Prostate gland (tissue), 2 donors: ENCODE measurements at regions not wholly inside any gene's neighbourhood (a gene's known extent, or its start where the extent isn't known, plus 50 kb on each side); places are given as distances from the start of the nearest gene placed in this dataset.
"Not testable (repeated sequence)": the region's sequence is repeated elsewhere in the genome, so short reads cannot be mapped to it uniquely, and the experiment has no call there.

Experiments
- CTCF ChIP-seq, 4 experiments: fragments of 200-600 bp in 2 of 4; fragments of 450-650 bp in 2 of 4; sonication (generic) in 2 of 4; IDR thresholded peaks; 1 replicate in 3 of 4; 2 replicates in 1 of 4; pipeline ENCODE4 v1.5.1; 2016 to 2019; ENCODE audit warnings: antibody characterized with exemption in 4 of 4, mild to moderate bottlenecking in 2 of 4, moderate library complexity in 2 of 4
- POLR2A ChIP-seq: fragments of 450-650 bp; IDR thresholded peaks from one replicate; pipeline ENCODE4 v1.6.1; 2016; ENCODE audit warnings: antibody characterized with exemption, mild to moderate bottlenecking
- POLR2AphosphoS5 ChIP-seq: sonication (generic); formaldehyde crosslinking; IDR thresholded peaks from one replicate; pipeline ENCODE4 v1.6.1; 2017; ENCODE audit warnings: antibody characterized with exemption

- not testable (repeated sequence) for TF ChIP-seq POLR2AphosphoS5; CTCF (IDR thresholded peaks at IDR 0.05); POLR2A
These were observed 64.2 kb upstream of the KMT2C start for GRCh38 chr7:152499969-152500368.
